IMR-90 (cell line): ENCODE measurements at regions not wholly inside any gene's neighbourhood (a gene's known extent, or its start where the extent isn't known, plus 50 kb on each side); places are given as distances from the start of the nearest gene placed in this dataset.

ENCODE experiments used
- ATAC-seq: fragments of 200-7000 bp; cut with Tn5 transposase; 2 replicates; pipeline ENCODE4 v1.9.1; 2020; ENCODE audit warnings: low read depth, mild to moderate bottlenecking, moderate library complexity
- BruUV-seq: library from RNA; stranded (reverse); fragments of 400-500 nt; replicated peaks from 2 replicates; lab custom pipeline; 2021; lab: Mats Ljungman, UMichigan
- CTCF ChIA-PET: fragments of 300-600 bp; formaldehyde crosslinking; extraction: SDS; loops from one replicate; lab custom pipeline; 2021; ENCODE audit warnings: antibody characterized with exemption; lab: Yijun Ruan, JAX
- POLR2A ChIA-PET: fragments of 300-600 bp; sonication (Branson Sonifier 250); formaldehyde crosslinking; loops from one replicate; lab custom pipeline; 2022; ENCODE audit warnings: antibody characterized with exemption; ENCODE audit not compliant: unreplicated experiment; lab: Charles Lee
- DNase-seq: peaks from one replicate; pipeline ENCODE4 v3.0.0; 2013
- H2AFZ ChIP-seq: replicated peaks from 2 replicates; pipeline ENCODE3; 2013; ENCODE audit warnings: low read length, mild to moderate bottlenecking; ENCODE audit not compliant: poor library complexity
- H2AK5ac ChIP-seq: 2 replicates; pipeline ENCODE4 v1.6.1; 2013; ENCODE audit warnings: low read depth, low read length, inconsistent platforms
- H2AK9ac ChIP-seq: replicated peaks from 2 replicates; pipeline ENCODE3; 2013; ENCODE audit warnings: mild to moderate bottlenecking, low read depth, low read length, moderate library complexity; ENCODE audit not compliant: poor library complexity
- H2BK120ac ChIP-seq: 2 replicates; pipeline ENCODE4 v1.6.1; 2013; ENCODE audit warnings: low read depth, low read length, inconsistent platforms
- H2BK15ac ChIP-seq: 3 replicates; pipeline ENCODE4 v1.6.1; 2013; ENCODE audit warnings: low read depth, low read length, inconsistent platforms
- H2BK20ac ChIP-seq: 2 replicates; pipeline ENCODE4 v1.6.1; 2013; ENCODE audit warnings: low read depth, mild to moderate bottlenecking, inconsistent platforms, low read length, moderate library complexity
- H2BK5ac ChIP-seq: 2 replicates; pipeline ENCODE4 v1.6.1; 2013; ENCODE audit warnings: mild to moderate bottlenecking, low read depth, low read length, inconsistent platforms; ENCODE audit not compliant: poor library complexity, severe bottlenecking
- H3K14ac ChIP-seq: replicated peaks from 2 replicates; pipeline ENCODE4 v1.6.1; 2013; ENCODE audit warnings: low read depth, low read length, inconsistent platforms
- H3K18ac ChIP-seq: 2 replicates; pipeline ENCODE4 v1.6.1; 2013; ENCODE audit warnings: low read depth, low read length, control low read depth
- H3K23ac ChIP-seq: 2 replicates; pipeline ENCODE4 v1.6.1; 2013; ENCODE audit warnings: low read depth, low read length, inconsistent platforms
- H3K27ac ChIP-seq: 2 replicates; pipeline ENCODE4 v1.5.1; 2013; ENCODE audit warnings: mild to moderate bottlenecking, control low read depth, low read length; ENCODE audit not compliant: insufficient read depth
- H3K27me3 ChIP-seq: 2 replicates; pipeline ENCODE4 v1.6.1; 2013; ENCODE audit warnings: low read length; ENCODE audit not compliant: control insufficient read depth, insufficient read depth
- H3K36me3 ChIP-seq: 2 replicates; pipeline ENCODE4 v1.6.1; 2013; ENCODE audit warnings: low read length, mixed read lengths; ENCODE audit not compliant: control insufficient read depth, insufficient read depth
- H3K4ac ChIP-seq: 2 replicates; pipeline ENCODE4 v1.6.1; 2013; ENCODE audit warnings: low read depth, low read length, inconsistent platforms
- H3K4me1 ChIP-seq: 2 replicates; pipeline ENCODE4 v1.6.1; 2013; ENCODE audit warnings: low read length, mixed read lengths; ENCODE audit not compliant: control insufficient read depth, insufficient read depth
- H3K4me2 ChIP-seq: 2 replicates; pipeline ENCODE4 v1.6.1; 2013; ENCODE audit warnings: low read depth, mild to moderate bottlenecking, control low read depth, low read length, moderate library complexity
- H3K4me3 ChIP-seq: 2 replicates; pipeline ENCODE4 v1.5.1; 2013; ENCODE audit warnings: low read depth, mild to moderate bottlenecking, control low read depth, low read length, moderate library complexity; ENCODE audit not compliant: insufficient read depth
- H3K56ac ChIP-seq: 2 replicates; pipeline ENCODE4 v1.6.1; 2013; ENCODE audit warnings: low read length, inconsistent platforms; ENCODE audit not compliant: insufficient read depth; ENCODE audit errors: extremely low read depth
- H3K79me1 ChIP-seq, 2 experiments: 2 replicates each; pipeline ENCODE4 v1.6.1; 2013; ENCODE audit warnings: low read length in 2 of 2, inconsistent platforms in 1 of 2, low read depth in 1 of 2
- H3K9ac ChIP-seq: 2 replicates; pipeline ENCODE4 v1.6.1; 2013; ENCODE audit warnings: low read depth, low read length, control low read depth
- H3K9me1 ChIP-seq: 2 replicates; pipeline ENCODE4 v1.6.1; 2013; ENCODE audit warnings: low read length, inconsistent platforms; ENCODE audit not compliant: insufficient read depth
- H3K9me3 ChIP-seq: 2 replicates; pipeline ENCODE4 v1.6.1; 2013; ENCODE audit warnings: low read length; ENCODE audit not compliant: control insufficient read depth, insufficient read depth
- H4K20me1 ChIP-seq: 2 replicates; pipeline ENCODE4 v1.6.1; 2013; ENCODE audit warnings: low read length, inconsistent platforms; ENCODE audit not compliant: insufficient read depth
- H4K5ac ChIP-seq: 2 replicates; pipeline ENCODE4 v1.6.1; 2013; ENCODE audit warnings: mild to moderate bottlenecking, low read depth, low read length, control low read depth
- H4K8ac ChIP-seq, 2 experiments: 2 replicates each; pipeline ENCODE4 v1.6.1; 2013; ENCODE audit warnings: low read depth in 2 of 2, low read length in 2 of 2, control low read depth in 1 of 2, inconsistent platforms in 1 of 2
- H4K91ac ChIP-seq: 2 replicates; pipeline ENCODE4 v1.6.1; 2013; ENCODE audit warnings: low read depth, low read length, inconsistent platforms; ENCODE audit not compliant: insufficient read depth
- BHLHE40 ChIP-seq: fragments of 150-350 bp; IDR thresholded peaks from 2 replicates; pipeline ENCODE4 v1.6.1; 2016; ENCODE audit warnings: mild to moderate bottlenecking, low read depth, low read length
- CEBPB ChIP-seq: IDR thresholded peaks from 2 replicates; pipeline ENCODE4 v1.6.1; 2012; ENCODE audit warnings: low read depth, low read length, improper control_type of control experiment
- CHD1 ChIP-seq: IDR thresholded peaks from 2 replicates; pipeline ENCODE4 v1.6.1; 2012; ENCODE audit warnings: low read depth, low read length, improper control_type of control experiment
- FOS ChIP-seq: fragments of 150-350 bp; IDR thresholded peaks from 2 replicates; pipeline ENCODE4 v1.6.1; 2016; ENCODE audit warnings: low read depth, low read length
- MAZ ChIP-seq: IDR thresholded peaks from 2 replicates; pipeline ENCODE4 v1.6.1; 2012; ENCODE audit warnings: low read depth, mild to moderate bottlenecking, low read length, improper control_type of control experiment, moderate library complexity, borderline replicate concordance
- MXI1 ChIP-seq: IDR thresholded peaks from 2 replicates; pipeline ENCODE4 v1.6.1; 2012; ENCODE audit warnings: low read depth, mild to moderate bottlenecking, low read length, moderate library complexity, borderline replicate concordance
- NFE2L2 ChIP-seq: fragments of 150-350 bp; IDR thresholded peaks from 2 replicates; pipeline ENCODE4 v1.6.1; 2016; ENCODE audit warnings: low read depth, mild to moderate bottlenecking, low read length
- WGBS, 2 experiments: methylation state at CpG; one replicate each; pipeline versions ENCODE4 v1.1.5 to v1.1.7; 2013; ENCODE audit warnings: missing lambda C conversion rate in 2 of 2; ENCODE audit not compliant: insufficient read length in 1 of 2; ENCODE audit errors: extremely low coverage in 2 of 2; 5-methylcytosine and 5-hydroxymethylcytosine counted together
- dilution Hi-C: fragments of 300-500 bp; cut with HindIII; formaldehyde crosslinking; loops from one replicate; pipeline ENCODE4 v1.14.3; 2018; ENCODE audit warnings: low sequenced_read_pairs; ENCODE audit not compliant: unreplicated experiment
- in situ Hi-C: fragments of 300-500 bp; cut with MboI; formaldehyde crosslinking; loops from 3 replicates; pipeline ENCODE4 v1.14.3; 2019; ENCODE audit warnings: low sequenced_read_pairs, inconsistent platforms, mixed read lengths
- intact Hi-C: fragments of 100-400 bp; cut with micrococcal nuclease; formaldehyde crosslinking; loops from 2 replicates; pipeline ENCODE4 v1.10.0; 2022
- TF ChIP-seq, protein P1 (sequence below): fragments of 150-350 bp; IDR thresholded peaks from 2 replicates; pipeline ENCODE4 v1.6.1; 2017; ENCODE audit warnings: mild to moderate bottlenecking, antibody characterized with exemption, low read length, low read depth
- TF ChIP-seq, protein P2 (sequence below): fragments of 150-350 bp; IDR thresholded peaks from 2 replicates; pipeline ENCODE4 v1.6.1; 2016; ENCODE audit warnings: low read depth, mild to moderate bottlenecking, low read length, moderate library complexity, borderline replicate concordance

DNA sequence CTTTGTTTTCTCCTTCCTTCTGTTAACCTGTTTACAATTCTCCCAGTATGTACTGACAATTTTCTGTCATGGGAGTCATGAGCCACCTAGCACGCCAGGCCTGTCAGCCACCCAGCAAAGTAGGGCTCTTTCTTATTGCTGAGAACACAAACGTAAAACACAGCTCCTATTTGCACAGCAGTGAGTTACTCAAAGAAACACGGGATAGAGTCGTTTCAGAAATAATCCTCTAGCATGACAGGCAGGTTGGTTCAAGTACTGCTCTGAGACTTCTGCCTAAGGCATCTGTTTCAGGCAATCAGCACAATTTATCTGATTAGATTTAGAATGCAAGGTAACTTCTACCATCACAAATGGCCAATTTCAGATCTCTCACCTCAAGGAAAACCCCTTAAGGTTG, 88.8 kb downstream of the CD24 start (continued):
- TF ChIP-seq, protein P1, sequence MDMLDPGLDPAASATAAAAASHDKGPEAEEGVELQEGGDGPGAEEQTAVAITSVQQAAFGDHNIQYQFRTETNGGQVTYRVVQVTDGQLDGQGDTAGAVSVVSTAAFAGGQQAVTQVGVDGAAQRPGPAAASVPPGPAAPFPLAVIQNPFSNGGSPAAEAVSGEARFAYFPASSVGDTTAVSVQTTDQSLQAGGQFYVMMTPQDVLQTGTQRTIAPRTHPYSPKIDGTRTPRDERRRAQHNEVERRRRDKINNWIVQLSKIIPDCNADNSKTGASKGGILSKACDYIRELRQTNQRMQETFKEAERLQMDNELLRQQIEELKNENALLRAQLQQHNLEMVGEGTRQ = no peak
- TF ChIP-seq NFE2L2 = no peak
- TF ChIP-seq BHLHE40 = no peak
- no peak for TF ChIP-seq MXI1
- TF ChIP-seq CEBPB = no peak

DNA sequence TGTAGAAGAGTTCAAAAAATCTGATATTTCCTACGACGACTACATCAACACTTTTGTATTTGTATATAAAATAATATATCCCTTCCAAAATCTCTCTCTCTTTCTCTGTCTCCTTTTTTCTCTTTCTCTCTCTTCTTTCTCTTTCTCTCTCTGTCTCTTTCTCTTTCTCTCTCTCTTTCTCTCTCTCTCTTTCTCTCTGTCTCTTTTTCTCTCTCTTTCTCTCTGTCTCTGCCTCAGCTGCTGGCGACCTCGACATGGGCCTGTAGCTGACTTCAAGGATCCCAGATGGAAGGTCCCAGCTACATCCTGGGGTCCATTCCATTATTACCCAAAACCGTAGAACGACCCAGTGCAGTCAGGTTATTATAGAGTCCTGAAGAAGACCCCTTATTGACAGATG, 90.0 kb downstream of the CD24 start:
- Histone ChIP-seq H2BK5ac (no peak overlapping the region), H3K27ac (no peak overlapping the region), H3K27me3 (no peaks in the 10 kb centered on the region; the same call in 1 of the 2 replicates), H3K9me1 (no peaks in the 10 kb centered on the region), H3K18ac (no peak overlapping the region), H4K20me1 (no peaks in the 10 kb centered on the region), H3K9me3 (no peaks in the 10 kb centered on the region), H2AK9ac (no peak overlapping the region), H3K4me1 (no peaks in the 10 kb centered on the region), H2BK20ac (no peak overlapping the region), H2BK15ac (no peak overlapping the region), H2BK120ac (no peak overlapping the region), H2AFZ (no peak overlapping the region), H3K4me3 (no peak overlapping the region), H3K56ac (no peak overlapping the region), H2AK5ac (no peak overlapping the region), H3K14ac (no peak overlapping the region), H4K91ac (no peak overlapping the region), H3K36me3 (no peaks in the 10 kb centered on the region), H3K23ac (no peak overlapping the region), H3K9ac (no peak overlapping the region), H4K5ac (no peak overlapping the region), H3K79me1 (no peaks in the 10 kb centered on the region), H3K4ac (no peak overlapping the region), H4K8ac (no peak overlapping the region), H3K4me2 (no peak overlapping the region)
- intact Hi-C loops = no loop called here
- no peak for ATAC-seq
- ChIA-PET CTCF (no interaction called here), POLR2A (no interaction called here)
- no CpG with 5 or more reads among the region's 6 CpGs for WGBS, 2 experiments
- in situ Hi-C loops = no loop called here
- no peak for DNase-seq
- BruUV-seq = no TSS peak
- dilution Hi-C loops = no loop called here
- TF ChIP-seq MAZ = no peak
- TF ChIP-seq, protein P2, sequence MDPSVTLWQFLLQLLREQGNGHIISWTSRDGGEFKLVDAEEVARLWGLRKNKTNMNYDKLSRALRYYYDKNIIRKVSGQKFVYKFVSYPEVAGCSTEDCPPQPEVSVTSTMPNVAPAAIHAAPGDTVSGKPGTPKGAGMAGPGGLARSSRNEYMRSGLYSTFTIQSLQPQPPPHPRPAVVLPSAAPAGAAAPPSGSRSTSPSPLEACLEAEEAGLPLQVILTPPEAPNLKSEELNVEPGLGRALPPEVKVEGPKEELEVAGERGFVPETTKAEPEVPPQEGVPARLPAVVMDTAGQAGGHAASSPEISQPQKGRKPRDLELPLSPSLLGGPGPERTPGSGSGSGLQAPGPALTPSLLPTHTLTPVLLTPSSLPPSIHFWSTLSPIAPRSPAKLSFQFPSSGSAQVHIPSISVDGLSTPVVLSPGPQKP = no peak
- no peak for TF ChIP-seq NFE2L2
- TF ChIP-seq FOS = no peak
- no peak for TF ChIP-seq CHD1
